GM12878 (cell line): ENCODE measurements at regions not wholly inside any gene's neighbourhood (a gene's known extent, or its start where the extent isn't known, plus 50 kb on each side); places are given as distances from the start of the nearest gene placed in this dataset.

ENCODE experiments used
- ATAC-seq: fragments of 200-7000 bp; cut with Tn5 transposase; 3 replicates; pipeline ENCODE4 v1.9.1; 2020; ENCODE audit warnings: mild to moderate bottlenecking, moderate library complexity
- BruUV-seq: library from RNA; stranded (reverse); fragments of 400-500 nt; replicated peaks from 2 replicates; lab custom pipeline; 2021; lab: Mats Ljungman, UMichigan
- CTCF ChIA-PET: fragments of 300-600 bp; sonication (Branson Sonifier 250); formaldehyde crosslinking; extraction: SDS; loops from one replicate; lab custom pipeline; 2021; ENCODE audit warnings: inconsistent platforms; lab: Yijun Ruan, JAX
- POLR2A ChIA-PET: fragments of 350-600 bp; formaldehyde crosslinking; extraction: SDS; loops from one replicate; lab custom pipeline; 2021; ENCODE audit warnings: inconsistent platforms; lab: Charles Lee
- RAD21 ChIA-PET: fragments of 300-600 bp; sonication (Branson Sonifier 250); formaldehyde crosslinking; loops from one replicate; lab custom pipeline; 2023; ENCODE audit warnings: antibody characterized with exemption; ENCODE audit not compliant: unreplicated experiment; lab: Charles Lee
- SMC1A ChIA-PET: fragments of 300-600 bp; sonication (Branson Sonifier 250); formaldehyde crosslinking; loops from one replicate; lab custom pipeline; 2023; ENCODE audit not compliant: unreplicated experiment, uncharacterized antibody; lab: Charles Lee
- DNase-seq: peaks from one replicate; pipeline ENCODE4 v3.0.0-alpha.2; 2011; ENCODE audit warnings: low read depth, low spot score
- FAIRE-seq: peaks from 3 replicates; lab custom pipeline; 2011; peaks lifted over from hg19 to GRCh38; lab: Jason Lieb, UNC
- H2AFZ ChIP-seq: 2 replicates; pipeline ENCODE4 v1.6.0; 2011; ENCODE audit warnings: low read depth, low read length, control low read depth; ENCODE audit not compliant: control insufficient read depth
- H3K27ac ChIP-seq: 2 replicates; pipeline ENCODE4 v1.5.1; 2011; ENCODE audit warnings: control low read depth; ENCODE audit not compliant: control insufficient read depth, insufficient read depth
- H3K27me3 ChIP-seq, 2 experiments: replicated peaks in 1 of 2; 2 replicates each; pipeline versions ENCODE4 v1.6.0 to v1.6.1; 2011; ENCODE audit warnings: low read length in 1 of 2; ENCODE audit not compliant: control insufficient read depth in 2 of 2, insufficient read depth in 2 of 2
- H3K36me3 ChIP-seq, 2 experiments: 2 replicates each; pipeline ENCODE4 v1.5.1; 2011; ENCODE audit warnings: low read length in 1 of 2; ENCODE audit not compliant: control insufficient read depth in 2 of 2, insufficient read depth in 2 of 2
- H3K4me1 ChIP-seq: 2 replicates; pipeline ENCODE4 v1.6.1; 2011; ENCODE audit warnings: mild to moderate bottlenecking, low read length, moderate library complexity, mixed read lengths; ENCODE audit not compliant: control insufficient read depth, insufficient read depth
- H3K4me2 ChIP-seq: 2 replicates; pipeline ENCODE4 v1.6.0; 2011; ENCODE audit warnings: control low read depth; ENCODE audit not compliant: control insufficient read depth, insufficient read depth
- H3K4me3 ChIP-seq: fragments of 200-600 bp; sonication (generic); 2 replicates; pipeline ENCODE4 v1.5.1; 2016
- H3K79me2 ChIP-seq: 2 replicates; pipeline ENCODE4 v1.6.0; 2011; ENCODE audit warnings: low read length; ENCODE audit not compliant: control insufficient read depth, insufficient read depth
- H3K9ac ChIP-seq: 2 replicates; pipeline ENCODE4 v1.8.0; 2011; ENCODE audit warnings: low read length, control low read depth, mixed read lengths; ENCODE audit not compliant: control insufficient read depth, insufficient read depth
- H3K9me3 ChIP-seq: replicated peaks from 3 replicates; pipeline ENCODE4 v1.5.1; 2011; ENCODE audit warnings: mild to moderate bottlenecking, low read length; ENCODE audit not compliant: control insufficient read depth, insufficient read depth
- H4K20me1 ChIP-seq: 2 replicates; pipeline ENCODE4 v1.6.0; 2011; ENCODE audit not compliant: control insufficient read depth, insufficient read depth
- E4F1 ChIP-seq: fragments of 450-650 bp; IDR thresholded peaks from 2 replicates; pipeline ENCODE4 v1.6.1; 2018; ENCODE audit warnings: borderline replicate concordance, mild to moderate bottlenecking; ENCODE audit not compliant: partially characterized antibody
- JUND ChIP-seq: IDR thresholded peaks from 2 replicates; pipeline ENCODE4 v1.6.1; 2012; ENCODE audit warnings: low read depth, mild to moderate bottlenecking, low read length, improper control_type of control experiment, moderate library complexity
- MYC ChIP-seq: IDR thresholded peaks from 2 replicates; pipeline ENCODE4 v1.6.1; 2011; ENCODE audit warnings: mild to moderate bottlenecking, low read length, moderate library complexity, inconsistent platforms; ENCODE audit not compliant: insufficient read depth, insufficient replicate concordance, insufficient read length, severe bottlenecking
- SUZ12 ChIP-seq: fragments of 200-600 bp; sonication (generic); IDR thresholded peaks from one replicate; pipeline ENCODE4 v1.6.1; 2018; ENCODE audit warnings: antibody characterized with exemption, mild to moderate bottlenecking; ENCODE audit not compliant: unreplicated experiment
- TCF3 ChIP-seq: IDR thresholded peaks from 2 replicates; pipeline ENCODE4 v1.6.1; 2012; ENCODE audit warnings: low read depth, mild to moderate bottlenecking, low read length, borderline replicate concordance; ENCODE audit not compliant: insufficient read depth
- YBX1 ChIP-seq: fragments of 450-650 bp; IDR thresholded peaks from 2 replicates; pipeline ENCODE4 v1.6.1; 2016; ENCODE audit warnings: antibody characterized with exemption
- ZNF384 ChIP-seq: IDR thresholded peaks from 2 replicates; pipeline ENCODE4 v1.6.1; 2012; ENCODE audit warnings: low read depth, mild to moderate bottlenecking, low read length, improper control_type of control experiment, borderline replicate concordance
- WGBS: methylation state at CpG from one replicate; pipeline ENCODE4 v1.1.6; 2016; ENCODE audit warnings: low lambda C conversion rate; ENCODE audit not compliant: insufficient replicate concordance, insufficient coverage; ENCODE audit errors: missing lambda C conversion rate; 5-methylcytosine and 5-hydroxymethylcytosine counted together
- in situ Hi-C: fragments of 300-500 bp; cut with MboI; formaldehyde crosslinking; loops from 9 replicates; pipeline ENCODE4 v1.14.3; 2018; ENCODE audit warnings: mixed read lengths
- intact Hi-C: fragments of 100-400 bp; cut with micrococcal nuclease; formaldehyde crosslinking; loops from one replicate; pipeline ENCODE4 v1.14.2; 2022; ENCODE audit not compliant: unreplicated experiment
- TF ChIP-seq, protein P1 (sequence below): fragments of 450-650 bp; IDR thresholded peaks from 2 replicates; pipeline ENCODE4 v1.6.1; 2016; ENCODE audit warnings: mild to moderate bottlenecking

DNA sequence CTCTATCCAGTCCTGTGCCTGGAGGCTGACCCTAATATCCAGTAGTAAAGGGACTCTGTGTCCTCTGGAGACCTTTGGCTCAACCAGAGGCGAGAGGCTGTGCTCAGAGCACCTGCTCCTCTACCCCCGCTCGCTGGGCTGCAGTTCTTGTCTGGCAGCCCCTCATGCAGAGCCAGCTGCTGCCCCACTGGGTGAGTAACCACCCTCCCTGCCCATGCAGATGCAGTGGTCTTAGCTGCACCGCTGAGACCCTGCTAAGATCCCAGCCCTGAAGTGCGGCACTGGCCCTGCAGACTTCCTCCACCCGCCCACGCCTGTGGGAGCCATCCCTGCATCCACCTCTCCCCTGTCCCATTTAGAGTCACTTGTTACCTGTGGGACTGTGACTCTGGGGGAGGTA lies 347.5 kb upstream of the SFSWAP start:
- in situ Hi-C loops, result no loop called here
- intact Hi-C loops, result no loop called here
- RAD21 ChIA-PET, result no interaction called here
- H3K9me3 ChIP-seq, result no peaks in the 10 kb centered on the region
- peaks cover 2 to 3% of the 10 kb centered on the region in 2 experiments; a peak in 3 of 4 replicates for H3K27me3 ChIP-seq
- no peaks in the 10 kb centered on the region for H3K36me3 ChIP-seq
- H3K4me1 ChIP-seq, result no peaks in the 10 kb centered on the region
- DNase-seq (no peak), FAIRE-seq (no peak), ATAC-seq (no peak)
- 51% methylated on average over 7 of the region's 7 CpGs for WGBS
- H4K20me1 ChIP-seq, result no peaks in the 10 kb centered on the region
- CTCF ChIA-PET, result no interaction called here
- H3K4me2 ChIP-seq, result no peak overlapping the region
- H3K4me3 ChIP-seq, result no peak overlapping the region
- no peak overlapping the region for H2AFZ ChIP-seq
- H3K79me2 ChIP-seq, result no peaks in the 10 kb centered on the region
- no peak overlapping the region for H3K27ac ChIP-seq
- TF ChIP-seq, protein P1, sequence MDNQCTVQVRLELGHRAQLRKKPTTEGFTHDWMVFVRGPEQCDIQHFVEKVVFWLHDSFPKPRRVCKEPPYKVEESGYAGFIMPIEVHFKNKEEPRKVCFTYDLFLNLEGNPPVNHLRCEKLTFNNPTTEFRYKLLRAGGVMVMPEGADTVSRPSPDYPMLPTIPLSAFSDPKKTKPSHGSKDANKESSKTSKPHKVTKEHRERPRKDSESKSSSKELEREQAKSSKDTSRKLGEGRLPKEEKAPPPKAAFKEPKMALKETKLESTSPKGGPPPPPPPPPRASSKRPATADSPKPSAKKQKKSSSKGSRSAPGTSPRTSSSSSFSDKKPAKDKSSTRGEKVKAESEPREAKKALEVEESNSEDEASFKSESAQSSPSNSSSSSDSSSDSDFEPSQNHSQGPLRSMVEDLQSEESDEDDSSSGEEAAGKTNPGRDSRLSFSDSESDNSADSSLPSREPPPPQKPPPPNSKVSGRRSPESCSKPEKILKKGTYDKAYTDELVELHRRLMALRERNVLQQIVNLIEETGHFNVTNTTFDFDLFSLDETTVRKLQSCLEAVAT, result no peak
- TF ChIP-seq JUND (no peak), E4F1 (no peak), SUZ12 (no peak), ZNF384 (no peak), TCF3 (no peak), MYC (no peak), YBX1 (no peak)
- SMC1A ChIA-PET, result no interaction called here
- POLR2A ChIA-PET, result no interaction called here
- no TSS peak for BruUV-seq
- H3K9ac ChIP-seq, result no peak overlapping the region
